Stomach (tissue), 8 donors: ENCODE measurements at regions not wholly inside any gene's neighbourhood (a gene's known extent, or its start where the extent isn't known, plus 50 kb on each side); places are given as distances from the start of the nearest gene placed in this dataset.

ENCODE experiments used
- DNase-seq, 2 donors: peaks; one replicate each; pipeline versions ENCODE4 v3.0.0 to v3.0.0-alpha.2; 2013 to 2019
- H3K27ac ChIP-seq, 5 donors: fragments of 200-600 bp in 4 of 5; sonication (generic) in 4 of 5; one replicate each; pipeline ENCODE4 v1.5.1; 2013 to 2019; ENCODE audit warnings: mild to moderate bottlenecking in 1 of 5, moderate library complexity in 1 of 5
- H3K27me3 ChIP-seq, 3 donors: fragments of 200-600 bp; sonication (generic); one replicate each; pipeline ENCODE4 v1.5.1; 2017 to 2019; ENCODE audit warnings: mixed run types in 1 of 3
- H3K36me3 ChIP-seq, 4 donors: fragments of 200-600 bp; sonication (generic); 1 replicate in 3 of 4; 2 replicates in 1 of 4; pipeline ENCODE4 v1.5.1; 2016 to 2019
- H3K4me1 ChIP-seq, 4 donors: fragments of 200-600 bp; sonication (generic); one replicate each; pipeline ENCODE4 v1.5.1; 2016 to 2019
- H3K4me3 ChIP-seq, 4 donors: fragments of 200-600 bp; sonication (generic) in 3 of 4; one replicate each; pipeline ENCODE4 v1.5.1; 2016 to 2019; ENCODE audit warnings: mild to moderate bottlenecking in 1 of 4
- H3K9me3 ChIP-seq, 4 donors: fragments of 200-600 bp; sonication (generic); one replicate each; pipeline ENCODE4 v1.5.1; 2016 to 2019
- EP300 ChIP-seq: sonication (generic); formaldehyde crosslinking; IDR thresholded peaks from one replicate; pipeline ENCODE4 v1.6.1; 2017; ENCODE audit warnings: antibody characterized with exemption
- POLR2A ChIP-seq, 4 donors: fragments of 450-650 bp; IDR thresholded peaks; one replicate each; pipeline ENCODE4 v1.6.1; 2016; ENCODE audit warnings: antibody characterized with exemption in 4 of 4, control low read depth in 2 of 4, mild to moderate bottlenecking in 1 of 4, moderate library complexity in 1 of 4
- POLR2AphosphoS5 ChIP-seq, 3 donors: sonication (generic); formaldehyde crosslinking; IDR thresholded peaks; one replicate each; pipeline ENCODE4 v1.6.1; 2016; ENCODE audit warnings: antibody characterized with exemption in 3 of 3
- WGBS, 5 donors: extraction: QIAGEN DNeasy Blood & Tissue Kit in 3 of 5; methylation state at CpG; one replicate each; pipeline versions ENCODE4 v1.1.5 to v1.1.7; 2013 to 2018; 5-methylcytosine and 5-hydroxymethylcytosine counted together
- intact Hi-C: fragments of 100-400 bp; cut with DNase I; formaldehyde crosslinking; loops from one replicate; pipeline ENCODE4 v1.15.1; 2023; ENCODE audit warnings: low total_unique reads
- TF ChIP-seq, protein P1 (sequence below), 7 experiments: fragments of 450-650 bp in 4 of 7; fragments of 200-600 bp in 3 of 7; sonication (generic) in 3 of 7; IDR thresholded peaks; one replicate each; pipeline ENCODE4 v1.5.1; 2016 to 2019; ENCODE audit warnings: antibody characterized with exemption in 7 of 7, control low read depth in 2 of 7, mild to moderate bottlenecking in 1 of 7
- donor health status: healthy with polysubstance abuse.
- donor health status: Bipolar disorder and iron deficiency.
- donor health status: healthy.

DNA sequence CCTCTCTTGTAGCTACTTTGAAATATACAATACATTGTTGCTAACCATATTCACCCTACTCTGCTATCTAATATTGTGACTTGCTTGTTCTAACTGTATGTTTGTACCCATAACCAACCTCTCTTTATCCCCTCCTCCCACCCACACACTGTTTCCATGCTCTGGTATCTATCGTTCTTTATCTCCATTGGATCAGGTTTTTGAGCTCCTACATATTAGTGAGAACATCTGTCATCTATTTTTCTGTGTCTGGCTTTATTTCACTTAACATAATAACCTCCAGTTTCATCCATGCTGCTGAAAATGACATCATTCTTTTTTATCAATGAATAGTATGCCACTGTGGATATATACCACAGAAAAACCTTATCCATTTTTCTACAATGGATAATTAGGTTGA lies 1230.1 kb downstream of the PLA2G4A start:
- 73 to 86% (median 77%) methylated on average over 1 of the region's 1 CpG for WGBS, 5 donors
- H3K27me3 ChIP-seq = no peaks in the 10 kb centered on the region
- intact Hi-C loops = no loop called here
- TF ChIP-seq POLR2AphosphoS5 (IDR thresholded peaks at IDR 0.05) = no peak
- TF ChIP-seq, protein P1, sequence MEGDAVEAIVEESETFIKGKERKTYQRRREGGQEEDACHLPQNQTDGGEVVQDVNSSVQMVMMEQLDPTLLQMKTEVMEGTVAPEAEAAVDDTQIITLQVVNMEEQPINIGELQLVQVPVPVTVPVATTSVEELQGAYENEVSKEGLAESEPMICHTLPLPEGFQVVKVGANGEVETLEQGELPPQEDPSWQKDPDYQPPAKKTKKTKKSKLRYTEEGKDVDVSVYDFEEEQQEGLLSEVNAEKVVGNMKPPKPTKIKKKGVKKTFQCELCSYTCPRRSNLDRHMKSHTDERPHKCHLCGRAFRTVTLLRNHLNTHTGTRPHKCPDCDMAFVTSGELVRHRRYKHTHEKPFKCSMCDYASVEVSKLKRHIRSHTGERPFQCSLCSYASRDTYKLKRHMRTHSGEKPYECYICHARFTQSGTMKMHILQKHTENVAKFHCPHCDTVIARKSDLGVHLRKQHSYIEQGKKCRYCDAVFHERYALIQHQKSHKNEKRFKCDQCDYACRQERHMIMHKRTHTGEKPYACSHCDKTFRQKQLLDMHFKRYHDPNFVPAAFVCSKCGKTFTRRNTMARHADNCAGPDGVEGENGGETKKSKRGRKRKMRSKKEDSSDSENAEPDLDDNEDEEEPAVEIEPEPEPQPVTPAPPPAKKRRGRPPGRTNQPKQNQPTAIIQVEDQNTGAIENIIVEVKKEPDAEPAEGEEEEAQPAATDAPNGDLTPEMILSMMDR (IDR thresholded peaks at IDR 0.05) = no peak
- TF ChIP-seq POLR2A (IDR thresholded peaks at IDR 0.05) = no peak
- TF ChIP-seq EP300 = no peak
- H3K27ac ChIP-seq = no peak overlapping the region
- no peak for DNase-seq
- no peaks in the 10 kb centered on the region for H3K36me3 ChIP-seq
- H3K4me3 ChIP-seq = no peak overlapping the region
- no peaks in the 10 kb centered on the region for H3K4me1 ChIP-seq
- H3K9me3 ChIP-seq = peaks cover 0 to 4% (median 0%) of the 10 kb centered on the region in 4 donors

DNA sequence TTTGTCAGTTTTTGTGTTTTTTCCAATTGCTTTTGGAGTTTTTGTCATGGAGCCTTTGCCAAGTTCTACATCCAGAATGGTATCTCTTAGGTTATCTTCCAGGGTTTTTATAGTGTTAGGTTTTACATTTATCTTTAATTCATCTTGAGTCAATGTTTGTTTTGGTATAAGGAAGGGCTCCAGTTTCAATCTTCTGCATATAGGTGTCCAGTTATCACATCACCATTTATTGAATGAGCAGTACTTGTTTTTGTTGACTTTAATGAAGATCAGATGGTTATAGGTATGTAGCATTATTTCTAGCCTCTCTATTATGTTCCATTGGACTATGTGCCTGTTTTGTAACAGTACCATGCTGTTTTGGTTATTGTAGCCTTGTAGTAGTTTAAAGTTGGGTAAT lies 1233.1 kb downstream of the PLA2G4A start:
- no peak for TF ChIP-seq EP300
- H3K27me3 ChIP-seq = no peaks in the 10 kb centered on the region
- no peak for DNase-seq
- peaks cover 0 to 13% (median 5%) of the 10 kb centered on the region in 4 donors for H3K9me3 ChIP-seq
- no peaks in the 10 kb centered on the region for H3K36me3 ChIP-seq
- no peak overlapping the region for H3K4me3 ChIP-seq
- H3K4me1 ChIP-seq = no peaks in the 10 kb centered on the region
- intact Hi-C loops = no loop called here
- H3K27ac ChIP-seq = no peak overlapping the region

DNA sequence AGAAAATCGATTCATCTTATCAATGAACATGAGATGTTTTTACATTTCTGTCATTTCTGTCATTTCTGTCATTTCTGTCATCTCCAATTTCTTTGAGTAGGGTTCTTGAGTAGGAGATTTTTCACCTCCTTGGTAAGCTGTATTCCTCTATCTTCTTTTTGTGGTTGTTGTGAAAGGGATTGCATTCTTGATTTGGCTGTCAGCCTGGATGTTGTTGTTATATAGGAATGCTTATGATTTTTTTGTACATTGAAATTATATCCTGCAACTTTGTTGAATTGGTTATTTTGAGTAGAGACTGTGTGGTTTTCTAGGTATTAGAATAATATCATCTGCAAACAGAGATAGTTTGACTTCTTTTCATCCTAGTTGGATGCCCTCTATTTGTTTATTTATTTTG lies 1233.7 kb downstream of the PLA2G4A start:
- H3K36me3 ChIP-seq = no peaks in the 10 kb centered on the region
- TF ChIP-seq POLR2AphosphoS5 (IDR thresholded peaks at IDR 0.05) (no peak), EP300 (no peak), POLR2A (IDR thresholded peaks at IDR 0.05) (no peak)
- TF ChIP-seq, protein P1 (IDR thresholded peaks at IDR 0.05) = no peak
- intact Hi-C loops = no loop called here
- WGBS, 5 donors = 73 to 86% (median 78%) methylated on average over 1 of the region's 1 CpG
- H3K9me3 ChIP-seq = peaks cover 0 to 14% (median 6%) of the 10 kb centered on the region in 4 donors
- no peak overlapping the region for H3K4me3 ChIP-seq
- no peaks in the 10 kb centered on the region for H3K27me3 ChIP-seq
- no peak overlapping the region for H3K27ac ChIP-seq
- DNase-seq = no peak
- H3K4me1 ChIP-seq = no peaks in the 10 kb centered on the region

DNA sequence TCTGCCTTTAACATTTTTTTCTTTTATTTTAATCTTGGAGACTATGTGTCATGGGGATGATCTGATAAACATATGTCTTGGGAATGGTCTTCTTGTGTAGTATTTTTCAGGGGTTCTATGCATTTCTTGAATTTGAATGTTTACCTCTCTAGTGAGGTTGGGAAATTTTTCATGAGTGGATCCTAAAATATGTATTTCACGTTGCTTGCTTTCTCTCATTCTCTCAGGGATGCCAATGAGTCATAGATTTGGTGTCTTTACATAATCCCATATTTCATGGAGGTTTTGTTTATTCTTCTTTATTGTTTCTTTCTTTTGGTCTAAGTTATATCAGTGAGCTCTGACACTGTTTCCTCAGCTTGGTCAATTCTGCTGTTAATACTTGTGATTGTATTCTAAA lies 1237.2 kb downstream of the PLA2G4A start:
- Histone ChIP-seq H3K4me3 (no peak overlapping the region), H3K27ac (no peak overlapping the region), H3K27me3 (no peaks in the 10 kb centered on the region), H3K36me3 (no peaks in the 10 kb centered on the region), H3K9me3 (peaks cover 0 to 25% (median 13%) of the 10 kb centered on the region in 4 donors), H3K4me1 (no peaks in the 10 kb centered on the region)
- DNase-seq = no peak
- intact Hi-C loops = no loop called here
- no peak for TF ChIP-seq EP300
- TF ChIP-seq POLR2A (IDR thresholded peaks at IDR 0.05) = no peak
- TF ChIP-seq, protein P1 (IDR thresholded peaks at IDR 0.05) = no peak
- TF ChIP-seq POLR2AphosphoS5 (IDR thresholded peaks at IDR 0.05) = no peak
- WGBS, 5 donors = 21 to 72% (median 61%) methylated on average over 1 of the region's 1 CpG

DNA sequence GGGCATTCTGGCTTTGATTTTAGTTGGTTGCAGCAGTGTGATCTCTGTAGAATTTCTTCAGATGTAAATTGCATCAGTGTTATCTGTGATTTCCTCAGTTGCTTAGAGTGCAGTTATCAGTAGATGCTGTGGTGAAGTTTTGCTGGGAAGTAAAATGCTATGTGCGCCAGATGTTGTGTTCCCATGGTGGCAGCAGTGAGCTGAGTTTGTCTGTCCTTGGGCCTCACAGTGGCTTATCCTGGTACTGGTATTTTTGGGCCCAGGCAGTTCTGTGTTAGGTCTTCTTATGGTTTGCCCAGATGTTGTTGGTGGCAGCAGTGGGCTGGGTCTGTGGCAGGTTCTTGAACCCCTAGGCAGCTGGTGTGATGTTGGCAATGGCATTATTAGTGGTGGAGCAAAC lies 1242.1 kb downstream of the PLA2G4A start:
- no peaks in the 10 kb centered on the region for H3K27me3 ChIP-seq
- intact Hi-C loops = no loop called here
- no peak overlapping the region for H3K27ac ChIP-seq
- DNase-seq = no peak
- WGBS, 5 donors = 0 to 100% (median 50%) methylated on average over 1 of the region's 1 CpG
- no peaks in the 10 kb centered on the region for H3K4me1 ChIP-seq
- H3K4me3 ChIP-seq = no peak overlapping the region
- H3K36me3 ChIP-seq = no peaks in the 10 kb centered on the region
- H3K9me3 ChIP-seq = peaks cover 0 to 40% (median 17%) of the 10 kb centered on the region in 4 donors
- TF ChIP-seq POLR2A (IDR thresholded peaks at IDR 0.05) (no peak), POLR2AphosphoS5 (IDR thresholded peaks at IDR 0.05) (no peak), EP300 (no peak)
- TF ChIP-seq, protein P1 (IDR thresholded peaks at IDR 0.05) = no peak
